Fibroblast of skin of abdomen (primary cell): ENCODE measurements at regions not wholly inside any gene's neighbourhood (a gene's known extent, or its start where the extent isn't known, plus 50 kb on each side); places are given as distances from the start of the nearest gene placed in this dataset.

Experiments
- DNase-seq: peaks from one replicate; pipeline ENCODE4 v3.0.0-alpha.2; 2013

DNA sequence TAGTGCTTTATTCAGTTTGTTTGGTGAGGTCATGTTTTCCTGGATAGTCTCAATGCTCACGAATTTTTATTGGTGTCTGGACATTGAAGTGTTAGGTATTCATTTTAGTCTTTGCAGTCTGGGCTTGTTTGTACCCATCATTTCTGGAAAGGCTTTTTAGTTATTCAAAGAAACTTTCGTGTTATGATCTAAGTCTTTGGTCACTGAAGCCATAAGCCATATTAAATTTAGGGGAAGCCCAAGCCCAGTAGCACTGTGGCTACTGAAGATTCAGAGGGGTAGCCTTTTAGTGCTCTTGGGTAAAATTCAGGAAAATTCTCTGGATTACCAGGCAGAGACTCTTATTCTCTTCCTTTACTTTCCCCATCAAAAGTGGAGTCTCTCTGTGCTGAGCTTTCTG lies 56.2 kb upstream of the PEX5L start:
- no peak for DNase-seq

DNA sequence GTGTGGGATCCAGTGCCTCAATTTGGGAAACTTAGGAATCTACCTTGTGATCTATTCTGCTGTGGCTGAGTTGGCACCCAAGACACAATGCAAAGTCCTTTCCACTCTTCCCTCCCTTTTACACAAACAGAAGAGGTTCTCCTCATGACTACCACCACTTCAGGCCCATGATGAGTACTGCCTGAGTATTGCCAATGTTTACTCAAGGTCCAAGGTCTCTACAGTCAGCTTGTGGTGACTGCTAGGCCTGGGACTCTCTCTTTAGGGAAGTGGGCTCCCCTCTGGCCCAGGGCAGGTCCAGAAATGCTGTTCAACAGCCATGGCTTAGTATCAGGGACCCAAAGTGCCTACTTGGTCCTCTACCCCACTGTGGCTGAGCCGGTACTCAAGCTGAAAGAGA lies 56.8 kb upstream of the PEX5L start:
- no peak for DNase-seq

DNA sequence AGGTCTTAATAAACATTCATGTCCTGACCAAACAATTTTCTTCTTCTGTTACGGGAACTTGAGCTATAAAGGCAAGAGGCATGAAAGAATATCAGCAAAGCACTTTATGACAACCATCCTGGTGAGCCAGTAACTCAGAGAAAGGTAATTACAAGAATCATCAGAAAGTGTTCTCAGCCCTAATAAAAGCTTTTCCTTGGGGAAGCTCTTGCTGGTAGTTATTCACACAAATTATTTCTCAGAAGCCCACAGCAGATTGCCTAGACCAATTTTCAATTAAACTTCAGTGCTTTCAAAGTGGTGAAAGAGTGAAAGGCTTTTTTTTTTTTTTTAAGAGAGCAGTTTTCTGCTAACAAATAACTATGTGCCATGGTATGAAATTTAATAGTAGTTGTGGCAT lies 60.9 kb upstream of the PEX5L start:
- DNase-seq, result no peak

DNA sequence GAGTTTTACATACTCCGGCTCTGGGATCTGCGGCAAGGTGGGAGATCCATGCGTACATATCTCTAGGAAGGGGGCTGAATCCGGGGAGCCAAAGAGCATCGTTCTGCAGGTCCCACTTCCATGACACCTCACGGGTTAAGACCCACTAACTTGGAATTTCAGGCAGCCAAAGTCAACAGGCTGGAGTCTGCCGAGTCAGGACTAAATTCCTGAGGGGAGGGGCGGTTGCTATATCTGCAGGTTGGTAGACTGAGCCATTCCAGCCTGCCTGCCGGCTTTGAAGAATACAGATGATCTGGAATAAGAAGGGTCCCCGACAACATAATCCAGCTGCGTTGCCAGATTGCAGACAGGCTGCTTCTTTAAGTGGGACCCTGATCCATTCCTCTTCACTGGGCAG lies 65.4 kb upstream of the PEX5L start:
- DNase-seq, result no peak

GRCh38 chr3:180102604-180103003 lies 65.9 kb upstream of the PEX5L start:
- DNase-seq, result no peak

- no peak for DNase-seq
Observed at GRCh38 chr3:180116203-180116602, 79.5 kb upstream of the PEX5L start.

DNA sequence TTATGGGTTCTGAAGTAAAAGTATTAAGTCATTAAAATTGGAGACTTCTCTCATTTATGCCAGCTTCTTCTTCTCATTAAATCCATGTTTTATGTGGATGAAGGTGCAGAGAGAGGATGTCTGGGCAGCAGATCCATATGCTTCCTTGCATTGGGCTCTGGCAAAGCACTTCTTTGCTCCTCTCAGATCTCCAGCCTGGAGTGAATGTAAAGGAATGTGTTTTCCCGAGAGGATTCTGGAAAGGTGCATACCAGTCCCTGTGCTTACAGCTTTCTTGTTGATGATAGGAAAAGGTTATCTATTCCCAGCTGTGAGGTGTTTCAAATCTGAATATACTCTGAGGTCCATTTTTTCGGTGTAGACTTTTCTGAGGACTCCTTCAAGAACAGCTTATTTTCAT lies 79.9 kb upstream of the PEX5L start:
- no peak for DNase-seq

DNA sequence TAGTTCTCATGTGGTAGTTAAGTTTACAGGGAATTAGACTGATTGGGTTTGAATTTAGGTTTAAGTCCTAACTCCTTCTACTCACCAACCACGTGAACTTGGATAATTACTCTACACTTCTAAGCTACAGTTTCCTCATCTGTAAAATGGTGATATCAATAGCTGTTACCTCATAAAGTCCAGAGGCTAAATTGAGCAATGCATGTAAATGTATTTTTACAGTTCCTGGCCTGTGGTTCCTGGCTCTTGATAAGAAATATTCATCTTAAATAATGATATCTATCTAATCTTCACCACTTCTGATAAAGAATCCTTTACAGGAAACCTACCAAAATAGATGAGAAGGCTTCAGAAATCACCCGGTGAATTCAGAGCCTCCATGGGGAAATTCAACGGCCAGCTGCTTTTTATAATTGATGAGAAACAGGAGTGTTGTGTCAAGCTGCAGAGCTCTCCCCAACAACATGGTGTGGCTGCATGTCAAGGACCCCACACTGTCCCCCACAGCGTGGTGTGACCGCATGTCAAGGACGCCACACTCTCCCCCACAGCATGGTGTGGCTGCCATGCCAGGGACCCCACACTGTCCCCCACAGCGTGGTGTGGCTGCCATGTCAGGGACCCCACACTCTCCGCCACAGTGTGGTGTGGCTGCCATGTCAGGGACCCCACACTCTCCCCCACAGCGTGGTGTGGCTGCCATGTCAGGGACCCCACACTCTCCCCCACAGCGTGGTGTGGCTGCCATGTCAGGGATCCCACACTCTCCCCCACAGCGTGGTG lies 80.8 kb upstream of the PEX5L start:
- DNase-seq, result no peak

GRCh38 chr3:180119567-180119966 lies 82.8 kb upstream of the PEX5L start:
- DNase-seq, result no peak

DNA sequence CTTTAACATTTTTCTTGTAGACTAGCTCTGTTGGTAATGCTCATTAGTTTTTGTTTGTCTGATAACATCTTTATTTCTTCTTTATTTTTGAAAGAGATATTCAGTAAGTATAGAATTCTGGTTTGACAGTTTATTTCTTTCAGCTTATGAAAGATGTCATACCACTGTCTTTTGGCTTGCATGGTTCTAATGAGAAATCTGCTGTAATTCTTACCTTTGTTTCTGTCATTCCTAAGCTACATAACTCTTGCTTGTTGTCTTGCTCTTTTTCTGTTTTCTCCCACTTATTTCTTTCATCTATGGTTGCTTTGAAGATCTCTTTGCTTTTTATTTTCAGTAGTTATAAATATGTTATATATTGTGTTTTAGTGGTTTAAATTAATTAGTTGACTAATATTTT lies 87.2 kb upstream of the PEX5L start:
- DNase-seq, result no peak

- no peak for DNase-seq
Observed at GRCh38 chr3:180131169-180131568, 94.4 kb upstream of the PEX5L start.

- DNase-seq, result no peak
Observed at GRCh38 chr3:180135101-180135500, 98.4 kb upstream of the PEX5L start.

- no peak for DNase-seq
Observed at GRCh38 chr3:180138871-180139270, 102.1 kb upstream of the PEX5L start.

DNA sequence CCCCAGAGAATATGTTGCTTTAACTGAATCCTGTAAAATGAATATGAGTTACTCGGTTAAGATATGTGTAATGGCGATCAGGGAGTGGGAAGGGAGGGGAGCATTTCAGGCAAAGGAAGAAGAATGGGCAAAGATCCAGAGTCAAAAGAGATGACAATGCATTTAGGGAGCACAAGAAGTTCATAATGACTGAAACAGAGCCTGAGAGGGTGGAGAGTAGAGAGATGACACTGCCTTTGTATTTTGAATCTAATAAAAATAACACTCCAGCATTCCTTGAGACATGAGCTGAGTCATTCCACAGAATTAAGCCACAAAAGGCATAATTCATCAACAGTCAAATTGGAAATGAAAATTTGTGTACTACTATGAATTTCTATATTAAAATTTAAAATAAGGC lies 105.3 kb upstream of the PEX5L start:
- DNase-seq, result peak; percentile 25

DNA sequence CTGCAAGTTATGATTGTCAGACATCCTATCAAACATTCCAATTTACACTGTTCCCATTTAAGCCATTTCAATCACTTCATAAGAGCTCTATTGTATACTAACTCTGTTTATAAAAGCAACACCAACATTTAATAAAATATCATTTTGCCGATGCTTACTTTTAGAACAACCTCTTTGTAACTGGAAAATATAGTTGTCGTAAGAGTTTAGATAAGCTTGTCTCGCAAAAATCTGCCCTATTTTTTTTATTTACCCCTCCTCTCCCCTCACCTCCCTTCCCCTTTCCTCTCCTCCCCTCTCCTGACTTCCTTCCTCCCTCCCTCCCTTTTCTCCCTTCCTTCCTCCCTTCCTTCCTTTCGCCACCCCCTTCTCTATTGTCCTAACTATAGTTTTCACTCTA lies 105.7 kb upstream of the PEX5L start:
- DNase-seq, result no peak

DNA sequence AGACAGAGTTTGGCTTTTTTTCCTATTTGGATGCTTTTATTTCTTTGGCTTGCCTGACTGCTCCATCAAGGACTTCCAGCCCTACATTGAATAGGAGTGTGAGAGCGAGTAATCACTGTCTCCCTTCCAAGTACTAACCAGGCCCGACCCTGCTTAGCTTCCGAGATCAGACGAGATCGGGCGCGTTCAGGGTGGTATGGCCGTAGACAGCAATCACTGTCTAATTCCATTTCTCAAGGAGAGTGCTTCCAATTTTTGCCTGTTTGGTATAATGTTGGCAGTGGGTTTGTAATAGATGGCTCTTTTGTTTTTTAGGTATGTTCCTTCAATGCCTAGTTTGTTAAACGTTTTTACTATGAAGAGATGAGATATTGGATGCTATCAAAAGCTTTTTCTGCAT lies 125.0 kb upstream of the PEX5L start:
- no peak for DNase-seq

DNA sequence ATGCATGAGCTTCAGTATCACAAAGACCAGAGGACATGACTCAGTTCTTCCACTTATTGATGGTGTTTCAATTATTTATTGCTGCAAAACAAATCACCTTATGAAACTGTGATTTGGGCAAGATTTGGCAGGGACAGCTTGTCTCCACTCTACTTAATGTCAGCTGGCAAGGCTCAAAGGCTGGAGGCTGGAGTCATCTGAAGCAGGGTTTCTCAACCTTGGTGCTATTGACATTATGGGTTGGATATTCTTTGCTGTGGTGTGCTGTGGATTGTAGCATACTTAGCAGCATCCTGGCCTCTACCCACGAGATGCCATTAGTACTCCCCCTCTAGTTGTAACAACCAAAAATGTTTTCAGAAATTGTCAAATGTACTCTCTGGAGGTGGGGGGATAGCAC lies 138.8 kb upstream of the PEX5L start:
- DNase-seq, result no peak

- no peak for DNase-seq
Observed at GRCh38 chr3:180176059-180176458, 139.3 kb upstream of the PEX5L start.

DNA sequence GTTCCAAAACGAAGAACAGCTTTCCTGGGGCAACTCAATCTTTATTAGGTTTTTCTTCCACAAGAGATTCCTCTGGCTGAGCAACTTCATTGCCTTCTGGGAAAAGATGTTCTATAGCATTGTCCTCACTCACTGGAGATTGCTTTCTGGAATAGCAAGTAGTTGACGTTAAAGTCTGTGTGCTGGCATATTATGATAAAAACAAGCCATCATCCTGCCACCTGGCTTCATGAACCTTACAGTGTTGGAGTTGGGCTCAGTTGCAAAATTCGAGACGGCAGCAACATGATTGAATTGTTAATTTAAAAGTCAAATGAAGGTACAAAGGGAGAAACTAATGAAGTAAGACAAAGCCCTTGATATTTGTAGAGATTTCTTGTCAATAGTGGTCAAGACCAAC lies 140.5 kb upstream of the PEX5L start:
- no peak for DNase-seq

- peak; percentile 16 for DNase-seq
Observed at GRCh38 chr3:180179562-180179961, 142.8 kb upstream of the PEX5L start.

DNA sequence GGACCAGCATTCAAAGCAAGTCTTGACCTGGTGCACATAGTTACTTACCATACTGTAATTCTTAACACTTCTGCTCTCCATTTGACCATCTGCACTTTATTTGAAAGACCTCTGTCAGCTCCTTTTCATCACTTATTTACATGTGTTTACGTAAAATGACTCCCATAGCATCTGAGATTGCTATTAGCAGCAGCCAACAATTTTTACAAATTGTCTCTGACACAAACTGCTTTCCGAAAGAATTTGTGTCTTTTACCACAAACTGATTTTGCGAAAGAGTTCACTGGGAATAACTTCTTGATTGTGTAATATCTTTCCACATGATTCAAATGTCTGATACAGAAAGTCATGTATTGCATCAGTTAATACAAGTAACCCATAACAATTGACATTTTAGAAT lies 144.1 kb upstream of the PEX5L start:
- DNase-seq, result peak; percentile 95

DNA sequence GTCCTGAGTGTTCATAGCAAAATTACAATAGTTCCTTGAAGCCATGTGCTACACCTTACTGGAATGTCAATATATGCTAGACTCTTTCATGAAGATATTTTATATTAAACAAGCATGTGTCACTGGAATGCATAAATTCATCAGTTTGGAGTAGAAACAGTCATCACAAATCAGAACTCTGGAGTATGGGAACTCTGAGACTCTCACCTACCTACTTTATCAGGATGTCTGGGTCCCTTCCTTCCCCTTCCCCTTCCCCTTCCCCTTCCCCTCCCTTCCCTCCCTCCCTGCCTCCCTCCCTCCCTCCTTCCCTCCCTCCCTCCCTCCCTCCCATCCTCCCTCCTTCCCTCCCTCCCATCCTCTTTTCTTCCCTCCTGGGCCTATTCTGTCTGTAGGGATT lies 144.7 kb upstream of the PEX5L start:
- peak; percentile 21 for DNase-seq

DNA sequence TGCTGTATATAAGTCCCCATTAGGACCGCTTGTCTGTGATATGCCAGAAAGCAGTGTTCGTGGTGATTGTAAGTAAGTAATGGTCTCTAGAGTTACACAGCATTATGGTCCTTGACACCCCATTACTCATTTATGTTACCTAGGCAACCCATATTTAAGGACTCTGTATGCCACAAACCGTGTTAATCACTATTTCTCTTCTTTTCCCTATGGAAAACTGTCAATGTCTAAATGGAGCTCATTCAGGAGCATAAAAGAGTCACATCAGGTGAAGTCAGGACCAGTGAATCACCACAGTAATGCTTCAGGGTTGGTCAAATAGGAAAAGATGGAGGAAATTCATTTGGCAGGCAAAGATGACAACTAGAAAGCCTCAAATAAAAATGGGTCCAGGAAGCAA lies 146.6 kb upstream of the PEX5L start:
- no peak for DNase-seq

GRCh38 chr3:180184816-180185215 lies 148.1 kb upstream of the PEX5L start:
- peak; percentile 95 for DNase-seq

DNA sequence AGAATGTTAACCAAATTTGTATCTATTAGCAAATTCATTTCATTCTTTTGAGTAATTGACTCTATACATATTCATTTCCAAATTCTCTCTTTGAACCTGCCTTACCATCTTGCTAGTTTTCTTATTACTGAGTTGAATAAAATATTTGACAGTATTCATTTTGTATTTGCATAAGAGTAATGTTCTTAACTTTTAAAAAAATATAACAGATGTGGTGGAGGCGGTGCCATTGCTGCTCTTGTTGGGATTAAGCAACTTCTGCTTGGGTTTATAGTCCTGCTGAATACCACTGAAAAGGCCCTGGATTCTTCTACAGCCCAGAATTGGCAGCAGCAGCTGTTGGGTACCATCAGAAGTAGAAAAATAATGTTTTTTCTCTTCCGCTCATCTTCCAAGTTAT lies 148.9 kb upstream of the PEX5L start:
- no peak for DNase-seq
